DND-41 (cell line): ENCODE measurements at regions not wholly inside any gene's neighbourhood (a gene's known extent, or its start where the extent isn't known, plus 50 kb on each side); places are given as distances from the start of the nearest gene placed in this dataset.
"Not testable (repeated sequence)": the region's sequence is repeated elsewhere in the genome, so short reads cannot be mapped to it uniquely, and the experiment has no call there.

Experiments
- EZH2 ChIP-seq: IDR thresholded peaks from 3 replicates; pipeline ENCODE4 v1.6.1; 2012; ENCODE audit warnings: borderline replicate concordance, low read depth, mild to moderate bottlenecking, moderate library complexity, low read length, inconsistent platforms; ENCODE audit not compliant: severe bottlenecking
- TF ChIP-seq, protein P1 (sequence below): IDR thresholded peaks from 2 replicates; pipeline ENCODE4 v1.5.1; 2012; ENCODE audit warnings: borderline replicate concordance, low read length, moderate library complexity, mild to moderate bottlenecking; ENCODE audit not compliant: poor library complexity, severe bottlenecking; ENCODE audit errors: extremely low read depth

- not testable (repeated sequence) for TF ChIP-seq EZH2
- TF ChIP-seq, protein P1, sequence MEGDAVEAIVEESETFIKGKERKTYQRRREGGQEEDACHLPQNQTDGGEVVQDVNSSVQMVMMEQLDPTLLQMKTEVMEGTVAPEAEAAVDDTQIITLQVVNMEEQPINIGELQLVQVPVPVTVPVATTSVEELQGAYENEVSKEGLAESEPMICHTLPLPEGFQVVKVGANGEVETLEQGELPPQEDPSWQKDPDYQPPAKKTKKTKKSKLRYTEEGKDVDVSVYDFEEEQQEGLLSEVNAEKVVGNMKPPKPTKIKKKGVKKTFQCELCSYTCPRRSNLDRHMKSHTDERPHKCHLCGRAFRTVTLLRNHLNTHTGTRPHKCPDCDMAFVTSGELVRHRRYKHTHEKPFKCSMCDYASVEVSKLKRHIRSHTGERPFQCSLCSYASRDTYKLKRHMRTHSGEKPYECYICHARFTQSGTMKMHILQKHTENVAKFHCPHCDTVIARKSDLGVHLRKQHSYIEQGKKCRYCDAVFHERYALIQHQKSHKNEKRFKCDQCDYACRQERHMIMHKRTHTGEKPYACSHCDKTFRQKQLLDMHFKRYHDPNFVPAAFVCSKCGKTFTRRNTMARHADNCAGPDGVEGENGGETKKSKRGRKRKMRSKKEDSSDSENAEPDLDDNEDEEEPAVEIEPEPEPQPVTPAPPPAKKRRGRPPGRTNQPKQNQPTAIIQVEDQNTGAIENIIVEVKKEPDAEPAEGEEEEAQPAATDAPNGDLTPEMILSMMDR: not testable (repeated sequence)
Observed at GRCh38 chr17:46417261-46417660, 55.7 kb upstream of the ARL17B start.
